ENCODE measurements at regions not wholly inside any gene's neighbourhood (a gene's known extent, or its start where the extent isn't known, plus 50 kb on each side); places are given as distances from the start of the nearest gene placed in this dataset.

DNA sequence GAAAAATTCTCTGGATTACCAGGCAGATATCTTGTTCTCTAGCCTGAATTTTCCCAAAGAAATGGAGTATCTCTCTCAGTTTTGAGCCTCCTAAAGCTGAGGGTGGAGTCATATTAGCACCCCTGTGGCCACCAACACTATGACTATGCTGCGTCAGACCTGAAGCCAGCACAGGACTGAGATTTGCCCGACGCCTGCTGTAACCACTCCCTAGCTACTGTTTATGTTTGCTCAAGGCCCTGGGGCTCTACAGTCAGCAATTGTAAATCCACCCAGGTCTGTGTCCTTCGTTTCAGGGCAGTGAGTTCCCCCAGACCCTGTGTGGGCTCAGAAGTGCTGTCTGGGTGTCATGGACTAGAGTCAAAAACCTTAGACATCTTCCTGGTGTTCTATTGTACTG lies 61.4 kb downstream of the ZXDA start:
- DNase-seq, result no peak

DNA sequence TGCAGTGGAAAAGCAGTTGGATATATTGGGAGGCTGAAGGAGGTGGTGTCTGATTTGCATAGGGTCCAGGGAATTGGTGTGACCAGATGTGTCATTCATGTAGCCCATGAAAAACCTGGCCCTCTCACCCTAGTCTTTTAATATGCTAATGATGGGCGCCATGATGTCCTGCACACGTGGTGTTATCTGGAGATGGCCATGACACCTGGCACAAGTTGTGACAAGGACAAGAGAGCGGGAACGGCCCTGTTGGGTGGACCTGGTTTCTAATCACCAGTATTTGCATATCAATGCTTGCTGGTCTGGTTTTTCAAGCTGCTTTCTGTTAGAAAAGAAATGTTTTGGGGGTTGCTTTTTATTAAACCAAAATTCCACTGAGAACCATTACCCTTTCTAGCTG lies 87.4 kb downstream of the ZXDA start:
- no peak for DNase-seq

DNA sequence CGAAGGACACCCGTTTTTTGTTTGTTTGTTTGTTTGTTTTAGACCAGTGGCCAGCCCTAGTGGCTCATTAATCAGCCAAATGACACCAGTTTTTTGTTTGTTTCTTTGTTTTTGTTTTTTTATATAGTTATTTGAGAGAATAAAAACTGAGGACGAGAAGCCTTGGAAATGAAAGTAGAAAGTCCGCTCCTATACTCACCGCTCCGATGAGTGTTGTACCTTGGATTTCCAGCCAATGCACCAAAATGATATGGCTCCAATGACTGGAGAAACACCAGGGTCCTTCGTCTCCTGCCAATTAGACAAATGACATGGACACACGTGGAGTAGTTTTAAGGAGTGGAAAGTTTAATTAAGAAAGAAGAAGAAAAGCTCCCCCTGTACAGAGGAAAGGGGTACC lies 87.9 kb downstream of the ZXDA start:
- no peak for DNase-seq

DNA sequence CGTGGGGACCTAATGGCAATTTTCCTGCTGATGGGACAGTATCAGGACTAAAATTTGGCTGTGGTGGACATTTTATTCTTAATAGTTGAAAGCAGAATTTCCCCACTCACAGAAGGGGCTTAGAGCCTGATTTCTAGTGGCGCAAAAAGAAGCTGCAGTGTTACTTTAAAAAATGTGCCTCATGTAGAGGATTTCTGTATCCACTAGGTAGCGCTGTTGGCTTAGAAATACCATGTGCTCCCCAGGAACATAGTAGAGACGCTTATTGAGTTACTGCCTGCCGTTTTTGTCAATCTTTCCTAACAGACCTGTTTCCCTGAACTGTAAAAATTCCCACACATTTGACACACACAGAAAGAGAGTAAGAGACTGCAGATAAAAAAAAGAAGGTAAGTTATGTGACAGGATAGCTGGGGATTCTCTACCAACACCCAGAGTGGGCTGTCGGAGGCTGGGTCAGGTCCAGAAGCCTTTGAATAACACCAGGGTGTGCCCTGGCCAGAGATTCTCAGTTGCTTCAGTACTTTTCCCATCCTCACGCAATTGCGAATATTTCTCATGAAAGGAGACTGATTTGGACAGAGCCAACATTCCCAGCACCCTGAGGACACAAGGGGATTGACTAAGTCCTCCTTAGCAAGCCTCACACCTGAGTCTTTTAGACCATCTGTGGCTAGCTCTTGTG lies 88.4 kb downstream of the ZXDA start:
- peak; percentile 21 for DNase-seq

DNA sequence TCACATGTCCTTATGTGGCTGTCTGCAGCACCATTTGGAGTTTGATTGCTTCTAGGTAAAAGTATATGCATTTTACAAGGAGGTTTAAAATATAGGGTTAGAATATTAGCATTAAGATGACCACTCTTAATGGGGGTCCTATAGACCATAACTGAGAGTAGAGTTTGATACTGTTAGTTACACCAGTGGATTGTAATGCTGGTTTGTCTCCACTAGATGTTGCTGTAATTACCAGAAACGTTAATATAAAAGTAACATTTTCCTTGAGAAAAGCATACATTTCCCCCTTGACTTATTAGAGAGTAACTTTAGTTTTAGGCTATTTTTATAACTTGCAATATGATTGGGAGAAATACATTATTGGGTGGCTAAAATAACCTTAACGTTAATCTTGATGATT lies 93.0 kb downstream of the ZXDA start:
- DNase-seq, result no peak

DNA sequence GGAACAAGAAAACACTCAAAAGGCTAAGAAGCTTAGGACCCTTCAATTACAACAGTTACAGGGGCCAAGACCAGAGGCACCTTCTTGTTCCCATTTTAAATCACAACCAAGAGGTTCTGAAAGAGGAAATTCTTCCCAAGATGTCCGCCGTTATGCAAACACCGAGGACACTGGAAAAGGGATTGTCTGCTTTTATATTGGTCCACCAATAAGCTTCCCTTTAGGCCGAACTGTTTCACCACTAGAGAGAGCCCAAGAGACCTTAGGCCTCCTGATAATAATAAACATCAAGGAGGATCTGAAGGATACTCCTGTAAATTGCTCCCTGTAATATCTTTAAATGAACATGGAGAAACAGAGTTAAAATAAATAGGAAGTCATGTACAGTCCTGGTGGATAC lies 92.6 kb upstream of the NLRP2B start:
- no peak for DNase-seq

DNA sequence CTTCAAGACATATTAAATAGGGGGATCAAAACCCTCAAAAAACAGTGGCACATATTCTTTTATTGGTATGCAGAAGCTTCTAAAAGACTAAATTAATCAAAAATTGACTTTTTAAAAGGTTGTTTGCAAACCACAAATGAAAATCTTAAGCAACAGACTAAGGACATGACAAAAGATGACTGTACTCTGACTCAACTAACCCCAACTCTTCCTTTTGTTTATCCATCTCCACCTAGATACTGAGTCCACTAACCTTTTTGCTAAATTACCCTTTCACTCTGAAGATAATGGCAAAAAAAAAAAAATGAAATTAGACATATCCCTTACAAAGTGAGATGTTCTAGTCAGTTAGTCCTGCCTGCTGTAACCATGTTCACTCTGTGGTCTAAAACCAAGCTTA lies 91.6 kb upstream of the NLRP2B start:
- no peak for DNase-seq

DNA sequence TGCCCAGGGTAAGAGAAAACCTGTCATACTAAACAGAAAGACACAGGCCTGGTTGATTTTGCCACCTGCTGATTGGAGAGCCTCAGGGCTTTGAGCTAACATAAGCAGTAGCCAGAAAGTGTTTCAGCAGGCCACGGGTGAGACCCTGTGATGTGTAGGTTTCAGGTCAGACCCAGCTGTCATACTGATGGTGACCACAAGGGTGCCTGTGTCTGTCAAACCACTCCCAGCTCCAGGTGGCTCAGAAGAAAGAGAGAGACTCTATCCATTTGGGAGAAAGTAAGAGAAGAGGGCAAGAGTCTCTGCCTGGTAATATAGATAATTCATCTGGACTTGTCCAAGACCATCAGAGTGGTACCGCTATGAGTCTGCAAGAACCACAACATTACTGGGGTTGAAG lies 72.8 kb upstream of the NLRP2B start:
- DNase-seq, result no peak

DNA sequence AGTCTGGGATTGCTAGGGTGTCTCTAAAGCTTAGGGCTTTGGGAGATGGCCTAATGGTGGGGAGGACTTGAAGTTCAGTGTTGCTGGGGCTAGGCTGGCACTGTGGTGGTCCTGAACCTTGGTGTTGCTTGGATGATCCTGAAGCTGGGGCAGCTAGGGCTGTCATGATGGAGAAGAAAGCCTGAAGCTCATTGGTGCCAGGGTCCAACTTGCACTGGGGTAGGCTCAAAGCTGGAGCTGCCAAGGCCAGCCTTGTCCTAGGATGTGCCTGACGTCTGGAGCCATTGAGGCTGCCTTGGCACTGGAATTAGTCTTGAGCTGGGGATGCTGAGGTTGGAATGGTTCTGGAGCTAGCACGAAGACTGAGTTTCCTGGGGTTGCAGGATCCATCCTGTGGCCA lies 61.0 kb upstream of the NLRP2B start:
- no peak for DNase-seq

DNA sequence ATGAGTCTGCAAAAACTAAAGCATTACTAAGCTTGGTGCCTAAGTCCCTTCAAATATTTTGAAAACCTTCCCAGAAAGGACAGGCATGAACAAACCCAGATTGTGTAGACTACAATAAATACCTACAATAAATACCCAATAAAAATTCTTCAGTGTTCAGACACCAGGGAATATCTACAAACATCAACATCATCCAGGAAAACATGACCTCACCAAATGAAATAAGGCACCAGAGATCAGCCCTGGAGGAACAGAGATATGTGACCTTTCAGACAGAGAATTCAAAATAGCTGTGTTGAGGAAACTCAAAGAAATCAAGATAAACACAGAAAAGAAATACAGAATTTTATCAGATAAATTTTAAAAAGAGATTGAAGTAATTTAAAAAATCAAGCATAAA lies 57.8 kb upstream of the NLRP2B start:
- DNase-seq, result no peak

Data from eye (tissue), 1 donor.